MM.1S (cell line): ENCODE measurements at regions not wholly inside any gene's neighbourhood (a gene's known extent, or its start where the extent isn't known, plus 50 kb on each side); places are given as distances from the start of the nearest gene placed in this dataset.

Experiments
- EZH2 ChIP-seq: fragments of 300-600 bp; sonication (generic); optimal IDR thresholded peaks from 2 replicates; pipeline ENCODE3; 2017; ENCODE audit warnings: low read depth, mild to moderate bottlenecking, antibody characterized with exemption, low read length, mixed read lengths
- EZH2phosphoT487 ChIP-seq: fragments of 300-600 bp; sonication (generic); IDR thresholded peaks from 2 replicates; pipeline ENCODE4 v1.6.1; 2018; ENCODE audit warnings: antibody characterized with exemption, low read length
- TF ChIP-seq, protein P1 (sequence below): fragments of 300-600 bp; sonication (generic); IDR thresholded peaks from 2 replicates; pipeline ENCODE4 v1.5.1; 2016; ENCODE audit warnings: antibody characterized with exemption, low read length, mixed read lengths

DNA sequence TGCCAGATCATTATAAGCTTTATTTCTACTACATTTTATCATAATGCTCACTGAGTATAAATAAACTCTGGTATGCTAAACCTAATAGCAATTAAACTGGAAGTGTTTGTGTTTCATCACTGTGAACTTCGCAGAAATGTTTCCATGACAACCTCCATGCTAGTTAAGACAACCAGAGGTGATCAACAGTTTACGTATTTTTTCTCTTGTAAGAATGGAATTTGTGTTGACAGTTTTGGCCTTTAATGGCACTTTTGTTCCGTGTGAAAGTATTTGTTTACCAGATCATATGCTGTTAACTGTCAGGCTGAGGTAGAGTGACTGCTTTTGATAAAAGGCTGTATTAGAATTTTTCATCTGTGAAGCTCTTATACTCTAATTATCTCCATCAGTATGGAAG lies 212.1 kb upstream of the PPP1R3A start:
- TF ChIP-seq, protein P1, sequence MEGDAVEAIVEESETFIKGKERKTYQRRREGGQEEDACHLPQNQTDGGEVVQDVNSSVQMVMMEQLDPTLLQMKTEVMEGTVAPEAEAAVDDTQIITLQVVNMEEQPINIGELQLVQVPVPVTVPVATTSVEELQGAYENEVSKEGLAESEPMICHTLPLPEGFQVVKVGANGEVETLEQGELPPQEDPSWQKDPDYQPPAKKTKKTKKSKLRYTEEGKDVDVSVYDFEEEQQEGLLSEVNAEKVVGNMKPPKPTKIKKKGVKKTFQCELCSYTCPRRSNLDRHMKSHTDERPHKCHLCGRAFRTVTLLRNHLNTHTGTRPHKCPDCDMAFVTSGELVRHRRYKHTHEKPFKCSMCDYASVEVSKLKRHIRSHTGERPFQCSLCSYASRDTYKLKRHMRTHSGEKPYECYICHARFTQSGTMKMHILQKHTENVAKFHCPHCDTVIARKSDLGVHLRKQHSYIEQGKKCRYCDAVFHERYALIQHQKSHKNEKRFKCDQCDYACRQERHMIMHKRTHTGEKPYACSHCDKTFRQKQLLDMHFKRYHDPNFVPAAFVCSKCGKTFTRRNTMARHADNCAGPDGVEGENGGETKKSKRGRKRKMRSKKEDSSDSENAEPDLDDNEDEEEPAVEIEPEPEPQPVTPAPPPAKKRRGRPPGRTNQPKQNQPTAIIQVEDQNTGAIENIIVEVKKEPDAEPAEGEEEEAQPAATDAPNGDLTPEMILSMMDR = no peak
- no peak for TF ChIP-seq EZH2phosphoT487
- no peak for TF ChIP-seq EZH2
